Endothelial cell of umbilical vein (primary cell): ENCODE measurements at regions not wholly inside any gene's neighbourhood (a gene's known extent, or its start where the extent isn't known, plus 50 kb on each side); places are given as distances from the start of the nearest gene placed in this dataset.

Source experiments
- BruUV-seq: library from RNA; stranded (reverse); fragments of 400-500 nt; replicated peaks from 2 replicates; lab custom pipeline; 2021; lab: Mats Ljungman, UMichigan
- CTCF ChIA-PET: fragments of 300-600, 350-600 bp; sonication (Branson Sonifier 250); formaldehyde crosslinking; loops from one replicate; lab custom pipeline; 2021; ENCODE audit warnings: antibody characterized with exemption, inconsistent platforms; lab: Charles Lee
- POLR2A ChIA-PET: fragments of 300-600, 350-600 bp; sonication (Branson Sonifier 250); formaldehyde crosslinking; loops from one replicate; lab custom pipeline; 2021; ENCODE audit warnings: antibody characterized with exemption, inconsistent platforms; lab: Charles Lee
- DNase-seq: peaks from one replicate; pipeline ENCODE4 v3.0.0-alpha.2; 2011; ENCODE audit warnings: low read depth, low spot score
- FAIRE-seq: peaks from 2 replicates; lab custom pipeline; 2011; peaks lifted over from hg19 to GRCh38; lab: Jason Lieb, UNC
- H2AFZ ChIP-seq: 2 replicates; pipeline ENCODE4 v1.6.0; 2012; ENCODE audit warnings: low read depth, low read length, control low read depth, inconsistent platforms
- H3K27ac ChIP-seq: 2 replicates; pipeline ENCODE4 v1.5.1; 2011; ENCODE audit warnings: low read depth, mild to moderate bottlenecking, control low read depth, low read length, moderate library complexity; ENCODE audit not compliant: insufficient read depth
- H3K27me3 ChIP-seq, 2 experiments: 2 replicates each; pipeline versions ENCODE4 v1.6.0 to v1.6.1; 2011; ENCODE audit warnings: low read length in 2 of 2, mixed read lengths in 1 of 2; ENCODE audit not compliant: control insufficient read depth in 2 of 2, insufficient read depth in 2 of 2
- H3K36me3 ChIP-seq, 2 experiments: 2 replicates in 1 of 2; 3 replicates in 1 of 2; pipeline ENCODE4 v1.5.1; 2011; ENCODE audit warnings: low read length in 2 of 2, mild to moderate bottlenecking in 1 of 2, moderate library complexity in 1 of 2; ENCODE audit not compliant: control insufficient read depth in 2 of 2, insufficient read depth in 2 of 2; ENCODE audit errors: extremely low read depth in 1 of 2
- H3K4me1 ChIP-seq: 3 replicates; pipeline ENCODE4 v1.5.1; 2011; ENCODE audit warnings: mild to moderate bottlenecking, low read length; ENCODE audit not compliant: control insufficient read depth, insufficient read depth; ENCODE audit errors: extremely low read depth
- H3K4me2 ChIP-seq: 2 replicates; pipeline ENCODE4 v1.6.1; 2011; ENCODE audit warnings: low read length, control low read depth, mixed read lengths; ENCODE audit not compliant: insufficient read depth
- H3K4me3 ChIP-seq, 3 experiments: fragments of 200-600 bp in 1 of 3; sonication (generic), shearing (Covaris generic) in 1 of 3; replicated peaks in 1 of 3; 2 replicates each; pipeline ENCODE4 v1.5.1; 2011 to 2016; ENCODE audit warnings: control low read depth in 3 of 3, low read length in 3 of 3, mild to moderate bottlenecking in 2 of 3, inconsistent platforms in 1 of 3, low read depth in 1 of 3, moderate library complexity in 1 of 3; ENCODE audit not compliant: insufficient read depth in 1 of 3
- H3K79me2 ChIP-seq: 2 replicates; pipeline ENCODE4 v1.6.0; 2012; ENCODE audit warnings: low read length, inconsistent platforms; ENCODE audit not compliant: control insufficient read depth, insufficient read depth
- H3K9ac ChIP-seq: replicated peaks from 2 replicates; pipeline ENCODE3; 2011; ENCODE audit warnings: low read length, control low read depth; ENCODE audit not compliant: insufficient read depth; ENCODE audit errors: extremely low read depth
- H3K9me1 ChIP-seq: replicated peaks from 3 replicates; pipeline ENCODE4 v1.6.0; 2011; ENCODE audit warnings: mild to moderate bottlenecking, low read length; ENCODE audit not compliant: control insufficient read depth, insufficient read depth; ENCODE audit errors: extremely low read depth
- H3K9me3 ChIP-seq: replicated peaks from 2 replicates; pipeline ENCODE4 v1.5.1; 2012; ENCODE audit warnings: low read length, inconsistent platforms; ENCODE audit not compliant: control insufficient read depth, insufficient read depth
- H4K20me1 ChIP-seq: replicated peaks from 2 replicates; pipeline ENCODE3; 2011; ENCODE audit warnings: mild to moderate bottlenecking, low read length; ENCODE audit not compliant: control insufficient read depth, insufficient read depth; ENCODE audit errors: extremely low read depth
- EZH2 ChIP-seq: IDR thresholded peaks from 2 replicates; pipeline ENCODE4 v1.6.1; 2012; ENCODE audit warnings: borderline replicate concordance, low read depth, mild to moderate bottlenecking, moderate library complexity, low read length, inconsistent platforms; ENCODE audit not compliant: severe bottlenecking
- FOS ChIP-seq: IDR thresholded peaks from 2 replicates; pipeline ENCODE4 v1.6.1; 2011; ENCODE audit warnings: mild to moderate bottlenecking, low read length, moderate library complexity, borderline replicate concordance; ENCODE audit not compliant: insufficient read depth
- GATA2 ChIP-seq: IDR thresholded peaks from 2 replicates; pipeline ENCODE4 v1.7.0; 2011; ENCODE audit warnings: low read depth, mild to moderate bottlenecking, moderate library complexity, mixed read lengths, low read length; ENCODE audit not compliant: insufficient read length, insufficient read depth
- JUN ChIP-seq: IDR thresholded peaks from 2 replicates; pipeline ENCODE4 v1.6.1; 2011; ENCODE audit warnings: borderline replicate concordance, low read depth; ENCODE audit not compliant: insufficient read length, insufficient read depth
- POLR2A ChIP-seq: IDR thresholded peaks from 2 replicates; pipeline ENCODE4 v1.6.1; 2012; ENCODE audit warnings: low read depth, mild to moderate bottlenecking, control low read depth, low read length
- POLR2AphosphoS5 ChIP-seq: IDR thresholded peaks from 2 replicates; pipeline ENCODE4 v1.6.1; 2012; ENCODE audit warnings: low read depth, mild to moderate bottlenecking, control low read depth, low read length, moderate library complexity; ENCODE audit not compliant: insufficient read depth
- dilution Hi-C: fragments of 300-500 bp; cut with MboI; formaldehyde crosslinking; loops from one replicate; pipeline ENCODE4 v1.15.0; 2019; ENCODE audit warnings: low sequenced_read_pairs; ENCODE audit not compliant: extremely low pct_ligation_motif_present
- intact Hi-C: fragments of 100-400 bp; cut with micrococcal nuclease; formaldehyde crosslinking; loops from one replicate; pipeline ENCODE4 v1.10.0; 2022
- TF ChIP-seq, protein P1 (sequence below), 2 donors: IDR thresholded peaks; 1 replicate in 1 of 2; 2 replicates in 1 of 2; pipeline ENCODE4 v1.5.1; 2011; ENCODE audit warnings: low read length in 2 of 2, mild to moderate bottlenecking in 2 of 2, moderate library complexity in 2 of 2, control low read depth in 1 of 2, inconsistent platforms in 1 of 2, low read depth in 1 of 2; ENCODE audit not compliant: insufficient read depth in 1 of 2; ENCODE audit errors: extremely low read depth in 1 of 2
- TF ChIP-seq, protein P2 (sequence below): IDR thresholded peaks from 2 replicates; pipeline ENCODE4 v1.6.1; 2011; ENCODE audit not compliant: insufficient read depth, insufficient read length

DNA sequence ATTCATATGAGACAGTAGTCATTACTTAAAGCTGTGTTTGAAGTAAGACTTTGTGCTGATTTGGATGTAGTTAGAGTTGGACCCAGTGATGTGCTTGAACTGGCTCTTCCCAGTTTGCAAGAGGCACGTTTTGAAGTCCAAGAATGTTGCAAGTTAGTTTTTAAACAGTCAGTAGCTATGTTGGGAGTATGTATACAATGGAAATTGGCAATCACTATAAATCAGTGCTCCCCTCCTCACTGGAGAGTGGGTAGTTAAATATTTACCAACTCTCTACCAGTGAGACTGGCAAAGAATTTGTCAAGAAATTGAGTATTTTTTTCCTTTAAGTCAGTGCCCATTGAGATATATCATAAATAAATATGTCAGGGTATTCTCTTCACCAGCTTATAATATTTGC lies 191.9 kb upstream of the SPRY1 start:
- CTCF ChIA-PET: interaction anchor here (1.2 to 1.4 kb wide), 2 partner anchors 14 to 29 kb away, joined by 3 to 4 read pairs; no protein-coding TSS in a partner anchor
- Histone ChIP-seq H3K79me2 (no peaks in the 10 kb centered on the region), H3K9me3 (no peaks in the 10 kb centered on the region), H3K9ac (no peak overlapping the region), H3K27ac (no peak overlapping the region), H4K20me1 (no peaks in the 10 kb centered on the region), H2AFZ (no peak overlapping the region), H3K27me3 (no peaks in the 10 kb centered on the region), H3K4me1 (no peaks in the 10 kb centered on the region), H3K4me2 (no peak overlapping the region), H3K9me1 (no peaks in the 10 kb centered on the region), H3K36me3 (no peaks in the 10 kb centered on the region), H3K4me3 (no peak overlapping the region)
- no peak for FAIRE-seq
- POLR2A ChIA-PET: no interaction called here
- no peak for TF ChIP-seq POLR2AphosphoS5
- TF ChIP-seq, protein P1, sequence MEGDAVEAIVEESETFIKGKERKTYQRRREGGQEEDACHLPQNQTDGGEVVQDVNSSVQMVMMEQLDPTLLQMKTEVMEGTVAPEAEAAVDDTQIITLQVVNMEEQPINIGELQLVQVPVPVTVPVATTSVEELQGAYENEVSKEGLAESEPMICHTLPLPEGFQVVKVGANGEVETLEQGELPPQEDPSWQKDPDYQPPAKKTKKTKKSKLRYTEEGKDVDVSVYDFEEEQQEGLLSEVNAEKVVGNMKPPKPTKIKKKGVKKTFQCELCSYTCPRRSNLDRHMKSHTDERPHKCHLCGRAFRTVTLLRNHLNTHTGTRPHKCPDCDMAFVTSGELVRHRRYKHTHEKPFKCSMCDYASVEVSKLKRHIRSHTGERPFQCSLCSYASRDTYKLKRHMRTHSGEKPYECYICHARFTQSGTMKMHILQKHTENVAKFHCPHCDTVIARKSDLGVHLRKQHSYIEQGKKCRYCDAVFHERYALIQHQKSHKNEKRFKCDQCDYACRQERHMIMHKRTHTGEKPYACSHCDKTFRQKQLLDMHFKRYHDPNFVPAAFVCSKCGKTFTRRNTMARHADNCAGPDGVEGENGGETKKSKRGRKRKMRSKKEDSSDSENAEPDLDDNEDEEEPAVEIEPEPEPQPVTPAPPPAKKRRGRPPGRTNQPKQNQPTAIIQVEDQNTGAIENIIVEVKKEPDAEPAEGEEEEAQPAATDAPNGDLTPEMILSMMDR (IDR thresholded peaks at IDR 0.05; ENCODE audit: extremely low read depth in 1 of 2, insufficient read depth in 1 of 2, low read depth in 1 of 2, low read length in 2 of 2): no peak
- TF ChIP-seq, protein P2, sequence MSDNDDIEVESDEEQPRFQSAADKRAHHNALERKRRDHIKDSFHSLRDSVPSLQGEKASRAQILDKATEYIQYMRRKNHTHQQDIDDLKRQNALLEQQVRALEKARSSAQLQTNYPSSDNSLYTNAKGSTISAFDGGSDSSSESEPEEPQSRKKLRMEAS: no peak
- intact Hi-C loops: no loop called here
- no TSS peak for BruUV-seq
- dilution Hi-C loops: no loop called here
- no peak for DNase-seq

DNA sequence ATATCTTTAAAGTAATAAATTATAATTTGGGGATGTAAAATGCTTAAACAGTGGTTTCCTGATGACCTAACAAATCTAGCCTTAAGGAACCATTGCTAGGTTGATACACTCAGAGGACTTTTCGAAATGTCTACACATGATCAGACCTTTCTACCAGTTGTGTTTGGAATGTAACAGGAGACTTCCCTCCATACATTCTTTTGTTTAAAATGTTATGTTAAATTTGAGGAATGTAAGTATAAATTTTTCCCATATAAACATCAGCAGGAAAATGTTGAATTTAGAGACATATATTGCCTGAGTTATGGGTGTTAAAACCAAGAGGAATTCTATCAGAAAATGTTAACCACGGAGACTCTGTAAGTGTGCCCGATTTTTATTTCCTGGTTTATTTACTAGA lies 190.6 kb upstream of the SPRY1 start:
- Histone ChIP-seq H3K4me3 (no peak overlapping the region), H4K20me1 (no peaks in the 10 kb centered on the region), H3K9ac (no peak overlapping the region), H3K79me2 (no peaks in the 10 kb centered on the region), H3K36me3 (no peaks in the 10 kb centered on the region), H2AFZ (no peak overlapping the region), H3K27ac (no peak overlapping the region), H3K9me1 (no peaks in the 10 kb centered on the region), H3K4me2 (no peak overlapping the region), H3K27me3 (no peaks in the 10 kb centered on the region), H3K9me3 (no peaks in the 10 kb centered on the region), H3K4me1 (no peaks in the 10 kb centered on the region)
- BruUV-seq: no TSS peak
- dilution Hi-C loops: no loop called here
- no peak for DNase-seq
- POLR2A ChIA-PET: no interaction called here
- TF ChIP-seq FOS: no peak
- TF ChIP-seq GATA2: no peak
- no peak for TF ChIP-seq POLR2AphosphoS5
- TF ChIP-seq, protein P2: no peak
- no peak for TF ChIP-seq JUN
- TF ChIP-seq, protein P1 (IDR thresholded peaks at IDR 0.05; ENCODE audit: extremely low read depth in 1 of 2, insufficient read depth in 1 of 2, low read depth in 1 of 2, low read length in 2 of 2): no peak
- TF ChIP-seq EZH2: no peak
- no peak for TF ChIP-seq POLR2A
- intact Hi-C loops: no loop called here
- no peak for FAIRE-seq
- CTCF ChIA-PET: interaction anchor here (1.2 to 1.7 kb wide), 3 partner anchors 15 to 40 kb away, joined by 3 to 5 read pairs (median 3); no protein-coding TSS in a partner anchor
